Heart left ventricle (tissue), 16 donors: ENCODE measurements at regions not wholly inside any gene's neighbourhood (a gene's known extent, or its start where the extent isn't known, plus 50 kb on each side); places are given as distances from the start of the nearest gene placed in this dataset.

Experiments used
- ATAC-seq, 4 donors: fragments of 200-7000 bp; cut with Tn5 transposase; one replicate each; pipeline ENCODE4 v1.9.1; 2020 to 2022; ENCODE audit warnings: moderate library complexity in 4 of 4, mild to moderate bottlenecking in 3 of 4, moderate number of reproducible peaks in 1 of 4
- DNase-seq, 5 donors: peaks; one replicate each; pipeline ENCODE4 v3.0.0-alpha.2; 2020
- H3K27ac ChIP-seq, 12 donors: fragments of 200-600 bp; sonication (generic) in 4 of 12; one replicate each; pipeline versions ENCODE4 v1.5.0 to v1.8.0; 2016 to 2022; ENCODE audit warnings: mild to moderate bottlenecking in 2 of 12
- H3K27me3 ChIP-seq, 9 donors: fragments of 200-600 bp; sonication (generic) in 2 of 9; one replicate each; pipeline versions ENCODE4 v1.5.1 to v1.8.0; 2016 to 2022; ENCODE audit warnings: mild to moderate bottlenecking in 3 of 9
- H3K36me3 ChIP-seq, 9 donors: fragments of 200-600 bp; sonication (generic) in 2 of 9; one replicate each; pipeline versions ENCODE4 v1.5.0 to v1.8.0; 2018 to 2022; ENCODE audit warnings: mild to moderate bottlenecking in 2 of 9
- H3K4me1 ChIP-seq, 12 donors: fragments of 200-600 bp; sonication (generic) in 4 of 12; one replicate each; pipeline versions ENCODE4 v1.5.0 to v1.8.0; 2016 to 2022; ENCODE audit warnings: mild to moderate bottlenecking in 3 of 12
- H3K4me3 ChIP-seq, 12 donors: fragments of 200-600 bp; sonication (generic) in 4 of 12; one replicate each; pipeline versions ENCODE4 v1.5.0 to v1.8.0; 2017 to 2022; ENCODE audit warnings: mild to moderate bottlenecking in 9 of 12, moderate library complexity in 4 of 12
- H3K9me3 ChIP-seq, 12 donors: fragments of 200-600 bp; sonication (generic) in 4 of 12; one replicate each; pipeline versions ENCODE4 v1.5.0 to v1.8.0; 2016 to 2022; ENCODE audit warnings: mild to moderate bottlenecking in 1 of 12
- CTCF ChIP-seq, 12 donors: fragments of 200-600 bp; sonication (generic) in 4 of 12; IDR thresholded peaks; one replicate each; pipeline versions ENCODE4 v1.5.0 to v1.8.0; 2018 to 2022; ENCODE audit warnings: antibody characterized with exemption in 12 of 12, mild to moderate bottlenecking in 5 of 12
- POLR2A ChIP-seq, 2 donors: fragments of 450-650 bp; IDR thresholded peaks; one replicate each; pipeline ENCODE4 v1.6.1; 2017; ENCODE audit warnings: antibody characterized with exemption in 2 of 2, mild to moderate bottlenecking in 2 of 2, moderate library complexity in 2 of 2
- WGBS, 4 donors: extraction: QIAGEN DNeasy Blood & Tissue Kit in 2 of 4; methylation state at CpG; one replicate each; pipeline versions ENCODE4 v1.1.5 to v1.1.7; 2013 to 2018; 5-methylcytosine and 5-hydroxymethylcytosine counted together
- intact Hi-C, 10 donors: fragments of 100-400 bp; cut with DNase I; formaldehyde crosslinking; loops; one replicate each; pipeline versions ENCODE4 v1.11.1 to v1.14.2; 2022
- donor health status: ischemic (EF 13 %, LVEDD 7.1; RV severe dilation, severe dysfunction).
- donor health status: healthy with polysubstance abuse.
- donor health status: DM: no; HTN: yes; CAD: no.
- donor health status: DM: no; HTN: no; CAD: no.
- donor health status: ischemic (EF 25% LVEDD 6.9; RV normal size, moderate dysfunction).
- donor health status: ischemic (EF 25% LVEDD 5.7; RV mildly dilated, moderate dysfunction).
- donor health status: healthy.
- donor health status: DM: yes; HTN: yes; CAD: no.
- donor health status: ischemic (EF 35%, LVEDD 5.7; RV mildly dilated, moderate dysfunction).
- donor health status: nonischemic (EF 11% LVEDD 7.7; RV severe dilation, severe dysfunction).
- donor health status: DM: yes; HTN: yes; CAD: no.
- donor health status: PGD.
- donor health status: ischemic (EF 29% LVEDD 5.4; RV normal size, mild dysfunction).
- donor health status: nonischemic (EF 23%, LVEDD 6.1; RV moderate dilation, normal function).

DNA sequence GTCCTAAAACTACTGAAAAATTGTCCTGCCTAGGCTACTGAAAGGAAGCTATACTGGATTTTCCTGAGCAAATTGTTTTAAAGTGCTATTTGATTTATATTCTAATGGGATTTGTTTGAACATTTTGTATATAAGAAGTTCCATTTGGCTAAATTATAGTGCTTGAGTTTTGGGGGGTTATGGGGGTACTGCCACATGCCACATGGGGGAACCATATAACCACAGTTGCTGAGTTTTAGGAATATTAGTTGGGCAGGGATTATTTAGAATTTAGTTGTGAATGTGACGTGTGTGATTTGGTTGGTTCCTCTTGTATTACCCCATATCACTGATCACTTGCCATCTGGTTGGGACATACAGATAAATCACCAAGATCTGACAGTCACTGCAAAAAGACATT lies 224.5 kb upstream of the TAPT1 start:
- Histone ChIP-seq H3K4me1 (no peaks in the 10 kb centered on the region), H3K27ac (no peak overlapping the region), H3K4me3 (no peak overlapping the region), H3K9me3 (peaks cover 0 to 4% (median 0%) of the 10 kb centered on the region in 12 donors), H3K36me3 (no peaks in the 10 kb centered on the region), H3K27me3 (no peaks in the 10 kb centered on the region)
- intact Hi-C loops: loop anchor here in 4 of 10 donors (10.0 kb wide), 2 partner anchors 874 to 884 kb away; no protein-coding TSS in a partner anchor
- ATAC-seq (no peak), DNase-seq (no peak)
- WGBS, 4 donors: 70 to 80% (median 76%) methylated on average over 1 of the region's 1 CpG
- TF ChIP-seq POLR2A (IDR thresholded peaks at IDR 0.05): no peak
- peak in 9 of 12 donors; percentile 12 to 41 (median 32) for TF ChIP-seq CTCF (IDR thresholded peaks at IDR 0.05)

DNA sequence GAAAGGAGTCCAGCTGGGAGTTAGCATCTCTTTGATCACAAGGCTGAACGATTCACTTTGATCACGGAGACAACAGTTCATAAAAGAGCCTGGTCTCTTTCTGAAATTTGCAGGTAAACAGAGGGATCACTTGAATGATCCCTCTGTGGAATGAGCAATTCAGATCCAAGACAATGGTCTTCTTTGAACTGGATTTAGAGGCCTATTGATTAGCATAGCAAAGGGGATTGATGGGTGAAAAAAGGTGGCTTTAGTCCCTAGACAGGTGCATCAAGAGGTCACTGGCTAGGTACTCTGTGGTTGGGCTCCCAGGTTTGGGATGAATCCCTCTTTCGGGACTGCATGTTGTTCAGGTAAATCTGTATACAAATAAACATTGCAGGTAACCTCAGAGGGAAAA lies 223.8 kb upstream of the TAPT1 start:
- WGBS, 4 donors: 53 to 66% (median 61%) methylated on average over 3 of the region's 3 CpGs
- Histone ChIP-seq H3K4me3 (no peak overlapping the region), H3K27ac (no peak overlapping the region), H3K27me3 (no peaks in the 10 kb centered on the region), H3K9me3 (peaks cover 0 to 4% (median 0%) of the 10 kb centered on the region in 12 donors), H3K36me3 (no peaks in the 10 kb centered on the region), H3K4me1 (no peaks in the 10 kb centered on the region)
- intact Hi-C loops: loop anchor here in 4 of 10 donors (10.0 kb wide), 2 partner anchors 875 to 885 kb away; no protein-coding TSS in a partner anchor
- no peak for DNase-seq
- ATAC-seq: no peak
- TF ChIP-seq CTCF (IDR thresholded peaks at IDR 0.05): no peak
- no peak for TF ChIP-seq POLR2A (IDR thresholded peaks at IDR 0.05)

DNA sequence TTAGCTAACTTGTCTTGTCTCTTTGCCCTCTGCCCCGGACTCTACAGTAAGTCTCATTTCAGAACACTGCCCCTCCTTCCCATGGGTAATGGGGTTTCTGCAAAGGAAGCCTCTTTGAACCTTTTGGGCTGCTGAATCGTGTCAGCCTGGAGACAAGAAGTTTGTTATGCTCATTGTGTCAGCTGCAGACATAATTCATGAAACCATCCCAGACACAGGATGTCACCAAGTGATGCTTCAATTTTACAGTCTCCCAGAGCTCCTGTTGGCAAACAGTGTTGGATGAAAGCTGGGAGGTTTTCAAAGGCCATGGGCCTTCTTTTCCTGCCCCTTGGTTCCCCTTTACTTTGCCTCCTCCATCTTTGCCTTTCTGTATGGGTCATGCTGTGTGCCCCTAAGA lies 223.1 kb upstream of the TAPT1 start:
- intact Hi-C loops: loop anchor here in 3 of 10 donors (5.0 to 10.0 kb wide), 3 partner anchors 157 to 875 kb away; no protein-coding TSS in a partner anchor
- no peak for DNase-seq

More for the DNA sequence above, 223.1 kb upstream of the TAPT1 start:
- Histone ChIP-seq H3K4me1 (no peaks in the 10 kb centered on the region), H3K27ac (no peak overlapping the region), H3K9me3 (peaks cover 0 to 4% (median 0%) of the 10 kb centered on the region in 12 donors), H3K36me3 (no peaks in the 10 kb centered on the region), H3K27me3 (no peaks in the 10 kb centered on the region), H3K4me3 (no peak overlapping the region)
- ATAC-seq: no peak
- WGBS, 4 donors: 46 to 64% (median 59%) methylated on average over 2 of the region's 2 CpGs
- no peak for TF ChIP-seq CTCF (IDR thresholded peaks at IDR 0.05)
- no peak for TF ChIP-seq POLR2A (IDR thresholded peaks at IDR 0.05)
